Endothelial cell of umbilical vein (primary cell): ENCODE measurements at regions not wholly inside any gene's neighbourhood (a gene's known extent, or its start where the extent isn't known, plus 50 kb on each side); places are given as distances from the start of the nearest gene placed in this dataset.

Experiments
- BruUV-seq: library from RNA; stranded (reverse); fragments of 400-500 nt; replicated peaks from 2 replicates; lab custom pipeline; 2021; lab: Mats Ljungman, UMichigan
- CTCF ChIA-PET: fragments of 300-600, 350-600 bp; sonication (Branson Sonifier 250); formaldehyde crosslinking; loops from one replicate; lab custom pipeline; 2021; ENCODE audit warnings: antibody characterized with exemption, inconsistent platforms; lab: Charles Lee
- POLR2A ChIA-PET: fragments of 300-600, 350-600 bp; sonication (Branson Sonifier 250); formaldehyde crosslinking; loops from one replicate; lab custom pipeline; 2021; ENCODE audit warnings: antibody characterized with exemption, inconsistent platforms; lab: Charles Lee
- DNase-seq: peaks from one replicate; pipeline ENCODE4 v3.0.0-alpha.2; 2011; ENCODE audit warnings: low read depth, low spot score
- FAIRE-seq: peaks from 2 replicates; lab custom pipeline; 2011; peaks lifted over from hg19 to GRCh38; lab: Jason Lieb, UNC
- H2AFZ ChIP-seq: 2 replicates; pipeline ENCODE4 v1.6.0; 2012; ENCODE audit warnings: low read depth, low read length, control low read depth, inconsistent platforms
- H3K27ac ChIP-seq: 2 replicates; pipeline ENCODE4 v1.5.1; 2011; ENCODE audit warnings: low read depth, mild to moderate bottlenecking, control low read depth, low read length, moderate library complexity; ENCODE audit not compliant: insufficient read depth
- H3K27me3 ChIP-seq, 2 experiments: 2 replicates each; pipeline versions ENCODE4 v1.6.0 to v1.6.1; 2011; ENCODE audit warnings: low read length in 2 of 2, mixed read lengths in 1 of 2; ENCODE audit not compliant: control insufficient read depth in 2 of 2, insufficient read depth in 2 of 2
- H3K36me3 ChIP-seq, 2 experiments: 2 replicates in 1 of 2; 3 replicates in 1 of 2; pipeline ENCODE4 v1.5.1; 2011; ENCODE audit warnings: low read length in 2 of 2, mild to moderate bottlenecking in 1 of 2, moderate library complexity in 1 of 2; ENCODE audit not compliant: control insufficient read depth in 2 of 2, insufficient read depth in 2 of 2; ENCODE audit errors: extremely low read depth in 1 of 2
- H3K4me1 ChIP-seq: 3 replicates; pipeline ENCODE4 v1.5.1; 2011; ENCODE audit warnings: mild to moderate bottlenecking, low read length; ENCODE audit not compliant: control insufficient read depth, insufficient read depth; ENCODE audit errors: extremely low read depth
- H3K4me2 ChIP-seq: 2 replicates; pipeline ENCODE4 v1.6.1; 2011; ENCODE audit warnings: low read length, control low read depth, mixed read lengths; ENCODE audit not compliant: insufficient read depth
- H3K4me3 ChIP-seq, 3 experiments: fragments of 200-600 bp in 1 of 3; sonication (generic), shearing (Covaris generic) in 1 of 3; replicated peaks in 1 of 3; 2 replicates each; pipeline ENCODE4 v1.5.1; 2011 to 2016; ENCODE audit warnings: control low read depth in 3 of 3, low read length in 3 of 3, mild to moderate bottlenecking in 2 of 3, inconsistent platforms in 1 of 3, low read depth in 1 of 3, moderate library complexity in 1 of 3; ENCODE audit not compliant: insufficient read depth in 1 of 3
- H3K79me2 ChIP-seq: 2 replicates; pipeline ENCODE4 v1.6.0; 2012; ENCODE audit warnings: low read length, inconsistent platforms; ENCODE audit not compliant: control insufficient read depth, insufficient read depth
- H3K9ac ChIP-seq: replicated peaks from 2 replicates; pipeline ENCODE3; 2011; ENCODE audit warnings: low read length, control low read depth; ENCODE audit not compliant: insufficient read depth; ENCODE audit errors: extremely low read depth
- H3K9me1 ChIP-seq: replicated peaks from 3 replicates; pipeline ENCODE4 v1.6.0; 2011; ENCODE audit warnings: mild to moderate bottlenecking, low read length; ENCODE audit not compliant: control insufficient read depth, insufficient read depth; ENCODE audit errors: extremely low read depth
- H3K9me3 ChIP-seq: replicated peaks from 2 replicates; pipeline ENCODE4 v1.5.1; 2012; ENCODE audit warnings: low read length, inconsistent platforms; ENCODE audit not compliant: control insufficient read depth, insufficient read depth
- H4K20me1 ChIP-seq: replicated peaks from 2 replicates; pipeline ENCODE3; 2011; ENCODE audit warnings: mild to moderate bottlenecking, low read length; ENCODE audit not compliant: control insufficient read depth, insufficient read depth; ENCODE audit errors: extremely low read depth
- EZH2 ChIP-seq: IDR thresholded peaks from 2 replicates; pipeline ENCODE4 v1.6.1; 2012; ENCODE audit warnings: borderline replicate concordance, low read depth, mild to moderate bottlenecking, moderate library complexity, low read length, inconsistent platforms; ENCODE audit not compliant: severe bottlenecking
- FOS ChIP-seq: IDR thresholded peaks from 2 replicates; pipeline ENCODE4 v1.6.1; 2011; ENCODE audit warnings: mild to moderate bottlenecking, low read length, moderate library complexity, borderline replicate concordance; ENCODE audit not compliant: insufficient read depth
- GATA2 ChIP-seq: IDR thresholded peaks from 2 replicates; pipeline ENCODE4 v1.7.0; 2011; ENCODE audit warnings: low read depth, mild to moderate bottlenecking, moderate library complexity, mixed read lengths, low read length; ENCODE audit not compliant: insufficient read length, insufficient read depth
- JUN ChIP-seq: IDR thresholded peaks from 2 replicates; pipeline ENCODE4 v1.6.1; 2011; ENCODE audit warnings: borderline replicate concordance, low read depth; ENCODE audit not compliant: insufficient read length, insufficient read depth
- MAX ChIP-seq: IDR thresholded peaks from 2 replicates; pipeline ENCODE4 v1.6.1; 2011; ENCODE audit not compliant: insufficient read depth, insufficient read length
- MYC ChIP-seq: IDR thresholded peaks from one replicate; pipeline ENCODE4 v1.6.1; 2011; ENCODE audit warnings: mild to moderate bottlenecking, low read depth, low read length
- POLR2A ChIP-seq: IDR thresholded peaks from 2 replicates; pipeline ENCODE4 v1.6.1; 2012; ENCODE audit warnings: low read depth, mild to moderate bottlenecking, control low read depth, low read length
- POLR2AphosphoS5 ChIP-seq: IDR thresholded peaks from 2 replicates; pipeline ENCODE4 v1.6.1; 2012; ENCODE audit warnings: low read depth, mild to moderate bottlenecking, control low read depth, low read length, moderate library complexity; ENCODE audit not compliant: insufficient read depth
- dilution Hi-C: fragments of 300-500 bp; cut with MboI; formaldehyde crosslinking; loops from one replicate; pipeline ENCODE4 v1.15.0; 2019; ENCODE audit warnings: low sequenced_read_pairs; ENCODE audit not compliant: extremely low pct_ligation_motif_present
- intact Hi-C: fragments of 100-400 bp; cut with micrococcal nuclease; formaldehyde crosslinking; loops from one replicate; pipeline ENCODE4 v1.10.0; 2022
- TF ChIP-seq, protein P1 (sequence below), 2 donors: IDR thresholded peaks; 1 replicate in 1 of 2; 2 replicates in 1 of 2; pipeline ENCODE4 v1.5.1; 2011; ENCODE audit warnings: low read length in 2 of 2, mild to moderate bottlenecking in 2 of 2, moderate library complexity in 2 of 2, control low read depth in 1 of 2, inconsistent platforms in 1 of 2, low read depth in 1 of 2; ENCODE audit not compliant: insufficient read depth in 1 of 2; ENCODE audit errors: extremely low read depth in 1 of 2

- H3K27ac ChIP-seq: no peak overlapping the region
- intact Hi-C loops (no loop called here), dilution Hi-C loops (no loop called here)
- FAIRE-seq: no peak
- H3K36me3 ChIP-seq: no peaks in the 10 kb centered on the region
- H4K20me1 ChIP-seq: no peaks in the 10 kb centered on the region
- no peak overlapping the region for H3K4me2 ChIP-seq
- CTCF ChIA-PET: no interaction called here
- H2AFZ ChIP-seq: no peak overlapping the region
- POLR2A ChIA-PET: no interaction called here
- no peaks in the 10 kb centered on the region for H3K4me1 ChIP-seq
- no peak for DNase-seq
- no peaks in the 10 kb centered on the region for H3K27me3 ChIP-seq
- no peaks in the 10 kb centered on the region for H3K9me1 ChIP-seq
- no peaks in the 10 kb centered on the region for H3K79me2 ChIP-seq
- TF ChIP-seq POLR2AphosphoS5 (no peak), EZH2 (no peak), JUN (no peak), GATA2 (no peak), MAX (no peak), FOS (no peak), MYC (no peak), POLR2A (no peak)
- TF ChIP-seq, protein P1, sequence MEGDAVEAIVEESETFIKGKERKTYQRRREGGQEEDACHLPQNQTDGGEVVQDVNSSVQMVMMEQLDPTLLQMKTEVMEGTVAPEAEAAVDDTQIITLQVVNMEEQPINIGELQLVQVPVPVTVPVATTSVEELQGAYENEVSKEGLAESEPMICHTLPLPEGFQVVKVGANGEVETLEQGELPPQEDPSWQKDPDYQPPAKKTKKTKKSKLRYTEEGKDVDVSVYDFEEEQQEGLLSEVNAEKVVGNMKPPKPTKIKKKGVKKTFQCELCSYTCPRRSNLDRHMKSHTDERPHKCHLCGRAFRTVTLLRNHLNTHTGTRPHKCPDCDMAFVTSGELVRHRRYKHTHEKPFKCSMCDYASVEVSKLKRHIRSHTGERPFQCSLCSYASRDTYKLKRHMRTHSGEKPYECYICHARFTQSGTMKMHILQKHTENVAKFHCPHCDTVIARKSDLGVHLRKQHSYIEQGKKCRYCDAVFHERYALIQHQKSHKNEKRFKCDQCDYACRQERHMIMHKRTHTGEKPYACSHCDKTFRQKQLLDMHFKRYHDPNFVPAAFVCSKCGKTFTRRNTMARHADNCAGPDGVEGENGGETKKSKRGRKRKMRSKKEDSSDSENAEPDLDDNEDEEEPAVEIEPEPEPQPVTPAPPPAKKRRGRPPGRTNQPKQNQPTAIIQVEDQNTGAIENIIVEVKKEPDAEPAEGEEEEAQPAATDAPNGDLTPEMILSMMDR (IDR thresholded peaks at IDR 0.05; ENCODE audit: extremely low read depth in 1 of 2, insufficient read depth in 1 of 2, low read depth in 1 of 2, low read length in 2 of 2): no peak
- no peaks in the 10 kb centered on the region for H3K9me3 ChIP-seq
- H3K9ac ChIP-seq: no peak overlapping the region
- BruUV-seq: no TSS peak
- H3K4me3 ChIP-seq: no peak overlapping the region
These were observed 191.4 kb downstream of the PTPRU start for GRCh38 chr1:29427614-29428279.
